CD4-positive, alpha-beta memory T cell (primary cell): ENCODE measurements at regions not wholly inside any gene's neighbourhood (a gene's known extent, or its start where the extent isn't known, plus 50 kb on each side); places are given as distances from the start of the nearest gene placed in this dataset.

Experiments
- CTCF ChIA-PET: fragments of 350-600 bp; sonication (Branson Sonifier 250); formaldehyde crosslinking; loops from one replicate; lab custom pipeline; 2021; ENCODE audit warnings: inconsistent platforms; ENCODE audit not compliant: partially characterized antibody; lab: Charles Lee
- POLR2A ChIA-PET: fragments of 350-600 bp; sonication (Branson Sonifier 250); formaldehyde crosslinking; loops from one replicate; lab custom pipeline; 2021; ENCODE audit not compliant: partially characterized antibody; lab: Charles Lee
- DNase-seq, 5 donors: peaks; one replicate each; pipeline versions ENCODE4 v3.0.0 to v3.0.0-alpha.2; 2020 to 2022; ENCODE audit warnings: mixed read lengths in 1 of 5
- H3K27ac ChIP-seq: one replicate; pipeline ENCODE4 v1.7.0; 2013; ENCODE audit warnings: low read depth, low read length
- H3K27me3 ChIP-seq: 2 replicates; pipeline ENCODE4 v1.7.0; 2013; ENCODE audit warnings: mild to moderate bottlenecking, low read length, moderate library complexity; ENCODE audit not compliant: insufficient read depth
- H3K36me3 ChIP-seq: 2 replicates; pipeline ENCODE4 v1.7.0; 2013; ENCODE audit warnings: mild to moderate bottlenecking, low read length, moderate library complexity; ENCODE audit not compliant: insufficient read depth
- H3K4me1 ChIP-seq: 2 replicates; pipeline ENCODE4 v1.7.0; 2013; ENCODE audit warnings: mild to moderate bottlenecking, low read length, moderate library complexity; ENCODE audit not compliant: insufficient read depth
- H3K4me3 ChIP-seq, 2 donors: one replicate each; pipeline ENCODE4 v1.7.0; 2013; ENCODE audit warnings: low read length in 2 of 2, mild to moderate bottlenecking in 1 of 2
- H3K9me3 ChIP-seq, 2 donors: one replicate each; pipeline ENCODE4 v1.7.0; 2013; ENCODE audit warnings: low read length in 2 of 2, control low read depth in 1 of 2; ENCODE audit not compliant: control insufficient read depth in 1 of 2
- H3K27ac Mint-ChIP-seq, 7 donors: one replicate each; pipeline ENCODE4 v1.8.0; 2020 to 2021; ENCODE audit warnings: mixed read lengths in 7 of 7, mild to moderate bottlenecking in 6 of 7, inconsistent platforms in 3 of 7, moderate library complexity in 3 of 7
- H3K27me3 Mint-ChIP-seq, 2 donors: one replicate each; pipeline ENCODE4 v1.8.0; 2020 to 2021; ENCODE audit warnings: mixed read lengths in 2 of 2
- H3K36me3 Mint-ChIP-seq, 2 donors: one replicate each; pipeline ENCODE4 v1.8.0; 2020 to 2021; ENCODE audit warnings: mixed read lengths in 2 of 2, inconsistent platforms in 1 of 2, mild to moderate bottlenecking in 1 of 2
- H3K4me1 Mint-ChIP-seq, 4 donors: one replicate each; pipeline ENCODE4 v1.8.0; 2020 to 2021; ENCODE audit warnings: mixed read lengths in 4 of 4, mild to moderate bottlenecking in 1 of 4
- H3K4me3 Mint-ChIP-seq, 8 donors: one replicate each; pipeline ENCODE4 v1.8.0; 2020 to 2021; ENCODE audit warnings: mixed read lengths in 8 of 8, mild to moderate bottlenecking in 7 of 8, moderate library complexity in 6 of 8, inconsistent platforms in 3 of 8
- H3K9me3 Mint-ChIP-seq, 8 donors: one replicate each; pipeline ENCODE4 v1.8.0; 2020 to 2021; ENCODE audit warnings: mixed read lengths in 8 of 8, mild to moderate bottlenecking in 5 of 8, inconsistent platforms in 3 of 8, moderate library complexity in 1 of 8
- intact Hi-C: fragments of 100-400 bp; cut with micrococcal nuclease; formaldehyde crosslinking; loops from one replicate; pipeline ENCODE4 v1.15.1; 2023

GRCh38 chr20:4610871-4611270 lies 75.4 kb upstream of the PRNP start:
- ChIA-PET CTCF (interaction anchor here (14.9 kb wide), 1 partner anchor 109 kb away, joined by 369 read pairs; the partner anchor contains the start of gene PRND), POLR2A (no interaction called here)
- Histone ChIP-seq H3K9me3 (no peaks in the 10 kb centered on the region), H3K27ac (no peak overlapping the region), H3K27me3 (peaks cover 4% of the 10 kb centered on the region), H3K4me3 (no peak overlapping the region), H3K4me1 (peaks cover 3% of the 10 kb centered on the region), H3K36me3 (no peaks in the 10 kb centered on the region)
- intact Hi-C loops, result no loop called here
- DNase-seq, result no peak
- H3K9me3 Mint-ChIP-seq, result peaks cover 0 to 2% (median 0%) of the 10 kb centered on the region in 8 donors
- H3K27me3 Mint-ChIP-seq, result peaks cover 2 to 4% of the 10 kb centered on the region in 2 donors
- peaks cover 7 to 11% (median 8%) of the 10 kb centered on the region in 4 donors for H3K4me1 Mint-ChIP-seq
- no peak overlapping the region for H3K4me3 Mint-ChIP-seq
- no peaks in the 10 kb centered on the region for H3K36me3 Mint-ChIP-seq
- H3K27ac Mint-ChIP-seq, result peak overlapping the region in 1 of 7 donors; percentile 60

- intact Hi-C loops, result no loop called here
- Mint-ChIP-seq H3K27ac (no peak overlapping the region), H3K36me3 (no peaks in the 10 kb centered on the region), H3K4me1 (peaks cover 6 to 11% (median 7%) of the 10 kb centered on the region in 4 donors), H3K9me3 (no peaks in the 10 kb centered on the region), H3K4me3 (no peak overlapping the region), H3K27me3 (peaks cover 5 to 8% of the 10 kb centered on the region in 2 donors)
- Histone ChIP-seq H3K36me3 (no peaks in the 10 kb centered on the region), H3K9me3 (no peaks in the 10 kb centered on the region), H3K4me1 (peaks cover 3% of the 10 kb centered on the region), H3K27me3 (peaks cover 5% of the 10 kb centered on the region), H3K4me3 (no peak overlapping the region), H3K27ac (no peak overlapping the region)
- DNase-seq, result no peak
- CTCF ChIA-PET, result interaction anchor here (1.6 to 14.9 kb wide), 3 partner anchors 12 to 111 kb away, joined by 3 to 369 read pairs (median 4); partner anchors contain the start of gene PRND
- POLR2A ChIA-PET, result no interaction called here
These were observed 76.7 kb upstream of the PRNP start for GRCh38 chr20:4609511-4609910.

GRCh38 chr20:4608861-4609260 lies 77.4 kb upstream of the PRNP start:
- Histone ChIP-seq H3K36me3 (no peaks in the 10 kb centered on the region), H3K27ac (no peak overlapping the region), H3K4me1 (no peaks in the 10 kb centered on the region), H3K9me3 (no peaks in the 10 kb centered on the region), H3K27me3 (peaks cover 5% of the 10 kb centered on the region), H3K4me3 (no peak overlapping the region)
- H3K4me1 Mint-ChIP-seq, result peaks cover 3 to 6% (median 4%) of the 10 kb centered on the region in 4 donors
- H3K27ac Mint-ChIP-seq, result no peak overlapping the region
- ChIA-PET POLR2A (interaction anchor here (0.5 kb wide), 1 partner anchor 85 kb away, joined by 3 read pairs; no protein-coding TSS in a partner anchor), CTCF (interaction anchor here (1.1 to 14.9 kb wide), 5 partner anchors 11 to 492 kb away, joined by 3 to 369 read pairs (median 4); partner anchors contain the start of gene PRND)
- no peak overlapping the region for H3K4me3 Mint-ChIP-seq
- intact Hi-C loops, result no loop called here
- no peaks in the 10 kb centered on the region for H3K36me3 Mint-ChIP-seq
- H3K27me3 Mint-ChIP-seq, result peaks cover 5 to 11% of the 10 kb centered on the region in 2 donors
- no peaks in the 10 kb centered on the region for H3K9me3 Mint-ChIP-seq
- no peak for DNase-seq

DNA sequence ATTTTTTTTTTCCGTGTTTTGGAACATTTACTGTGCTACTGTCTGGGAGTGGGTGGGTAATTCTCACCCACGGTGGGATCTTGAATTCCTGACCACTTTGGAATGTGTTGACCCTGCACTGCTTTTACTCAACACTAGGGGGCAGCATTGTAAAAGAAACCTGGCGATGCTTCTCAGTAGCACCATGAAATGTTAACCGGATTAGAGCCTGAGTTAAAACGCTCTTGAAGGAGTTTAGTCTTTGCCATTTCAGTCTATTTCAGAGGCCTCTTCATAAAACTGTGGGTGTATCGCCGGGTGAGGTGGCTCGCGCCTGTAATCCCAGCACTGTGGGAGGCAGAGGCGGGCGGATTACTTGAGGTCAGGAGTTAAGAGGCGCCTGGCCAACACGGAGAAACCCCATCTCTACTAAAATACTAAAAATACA lies 79.0 kb upstream of the PRNP start:
- peaks cover 5% of the 10 kb centered on the region for H3K27me3 ChIP-seq
- no peaks in the 10 kb centered on the region for H3K4me1 ChIP-seq
- Mint-ChIP-seq H3K4me1 (peaks cover 0 to 5% (median 2%) of the 10 kb centered on the region in 4 donors), H3K4me3 (no peak overlapping the region), H3K9me3 (no peaks in the 10 kb centered on the region), H3K36me3 (no peaks in the 10 kb centered on the region), H3K27ac (peak overlapping the region in 2 of 7 donors; percentile 67 to 77), H3K27me3 (peaks cover 11 to 16% of the 10 kb centered on the region in 2 donors)
- POLR2A ChIA-PET, result no interaction called here
- CTCF ChIA-PET, result interaction anchor here (0.7 to 14.9 kb wide), 7 partner anchors 27 to 360 kb away, joined by 3 to 369 read pairs (median 3); partner anchors contain the start of gene PRND
- intact Hi-C loops, result loop anchor here (1.0 to 2.0 kb wide), 2 partner anchors 113 to 350 kb away; no protein-coding TSS in a partner anchor
- no peak overlapping the region for H3K4me3 ChIP-seq
- no peaks in the 10 kb centered on the region for H3K36me3 ChIP-seq
- H3K9me3 ChIP-seq, result no peaks in the 10 kb centered on the region
- peak; percentile 65 to 69 (median 66) for DNase-seq
- H3K27ac ChIP-seq, result no peak overlapping the region

DNA sequence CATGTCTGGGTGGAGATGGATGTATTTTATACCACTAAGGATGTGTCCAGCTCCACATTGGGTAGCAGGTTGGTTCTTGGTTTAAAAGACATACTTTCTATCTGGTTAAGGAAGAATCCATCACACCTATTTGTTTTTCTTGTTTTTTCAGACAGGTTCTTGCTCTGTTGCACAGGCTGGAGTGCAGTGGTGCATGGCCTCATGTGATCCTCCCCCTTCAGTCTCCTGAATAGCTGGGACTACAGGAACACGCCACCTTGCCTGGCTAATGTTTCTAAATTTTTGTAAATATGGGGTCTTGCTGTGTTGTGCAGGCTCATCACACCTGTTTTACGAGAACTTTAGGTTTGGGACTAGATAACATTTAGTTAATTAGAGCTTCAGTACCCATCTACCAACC lies 80.2 kb upstream of the PRNP start:
- no peak overlapping the region for H3K4me3 ChIP-seq
- intact Hi-C loops, result loop anchor here (2.0 kb wide), 1 partner anchor 351 kb away; no protein-coding TSS in a partner anchor
- H3K36me3 ChIP-seq, result no peaks in the 10 kb centered on the region
- H3K27ac Mint-ChIP-seq, result no peak overlapping the region
- H3K27me3 ChIP-seq, result peaks cover 5% of the 10 kb centered on the region
- H3K4me1 ChIP-seq, result no peaks in the 10 kb centered on the region
- no peaks in the 10 kb centered on the region for H3K9me3 ChIP-seq
- H3K4me3 Mint-ChIP-seq, result no peak overlapping the region
- no peak overlapping the region for H3K27ac ChIP-seq
- peaks cover 0 to 5% (median 2%) of the 10 kb centered on the region in 4 donors for H3K4me1 Mint-ChIP-seq
- POLR2A ChIA-PET, result no interaction called here
- CTCF ChIA-PET, result interaction anchor here (0.6 to 14.9 kb wide), 5 partner anchors 9 to 343 kb away, joined by 3 to 369 read pairs (median 7); partner anchors contain the start of gene PRND
- DNase-seq, result no peak
- peaks cover 11 to 16% of the 10 kb centered on the region in 2 donors for H3K27me3 Mint-ChIP-seq
- no peaks in the 10 kb centered on the region for H3K9me3 Mint-ChIP-seq
- no peaks in the 10 kb centered on the region for H3K36me3 Mint-ChIP-seq

GRCh38 chr20:4605166-4605565 lies 81.1 kb upstream of the PRNP start:
- Histone ChIP-seq H3K4me1 (no peaks in the 10 kb centered on the region), H3K4me3 (no peak overlapping the region), H3K27me3 (peaks cover 5% of the 10 kb centered on the region), H3K9me3 (no peaks in the 10 kb centered on the region), H3K27ac (no peak overlapping the region), H3K36me3 (no peaks in the 10 kb centered on the region)
- no peak for DNase-seq
- Mint-ChIP-seq H3K27ac (no peak overlapping the region), H3K9me3 (no peaks in the 10 kb centered on the region), H3K4me3 (no peak overlapping the region), H3K27me3 (peaks cover 14 to 21% of the 10 kb centered on the region in 2 donors), H3K36me3 (no peaks in the 10 kb centered on the region), H3K4me1 (peaks cover 0 to 5% (median 2%) of the 10 kb centered on the region in 4 donors)
- intact Hi-C loops, result no loop called here
- POLR2A ChIA-PET, result no interaction called here
- CTCF ChIA-PET, result interaction anchor here (0.9 to 14.9 kb wide), 5 partner anchors 11 to 129 kb away, joined by 3 to 369 read pairs (median 7); partner anchors contain the start of gene PRND

DNA sequence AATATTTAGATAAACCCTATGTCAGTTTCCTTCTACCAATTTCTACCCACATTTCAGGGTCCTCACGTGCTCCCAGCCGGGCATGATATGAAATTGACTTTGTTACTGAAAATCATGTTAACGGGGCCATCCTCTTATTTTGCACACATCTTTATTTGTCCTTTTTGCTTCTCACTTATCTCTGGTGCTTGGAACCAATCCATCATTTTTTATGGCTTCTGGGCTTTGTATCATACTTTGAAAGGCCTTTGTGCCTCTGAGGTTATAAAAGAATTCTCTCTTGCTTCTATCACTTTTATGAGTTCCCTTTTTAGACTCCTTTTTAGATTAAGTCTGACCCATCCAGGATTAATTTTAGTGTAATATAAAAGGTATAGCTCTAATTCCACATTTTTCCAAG lies 81.7 kb upstream of the PRNP start:
- no peaks in the 10 kb centered on the region for H3K4me1 ChIP-seq
- H3K27me3 ChIP-seq, result peaks cover 5% of the 10 kb centered on the region
- H3K4me1 Mint-ChIP-seq, result peaks cover 0 to 5% (median 2%) of the 10 kb centered on the region in 4 donors
- intact Hi-C loops, result no loop called here
- H3K36me3 Mint-ChIP-seq, result no peaks in the 10 kb centered on the region
- no peaks in the 10 kb centered on the region for H3K36me3 ChIP-seq
- no peak overlapping the region for H3K4me3 ChIP-seq
- CTCF ChIA-PET, result interaction anchor here (1.2 to 14.9 kb wide), 4 partner anchors 10 to 130 kb away, joined by 6 to 369 read pairs (median 9); partner anchors contain the start of gene PRND
- no peaks in the 10 kb centered on the region for H3K9me3 Mint-ChIP-seq
- H3K27ac ChIP-seq, result no peak overlapping the region
- no peak overlapping the region for H3K4me3 Mint-ChIP-seq
- H3K9me3 ChIP-seq, result no peaks in the 10 kb centered on the region
- DNase-seq, result no peak
- no peak overlapping the region for H3K27ac Mint-ChIP-seq
- H3K27me3 Mint-ChIP-seq, result peaks cover 15 to 22% of the 10 kb centered on the region in 2 donors
- POLR2A ChIA-PET, result no interaction called here
